Small intestine (tissue), 7 donors: ENCODE measurements at regions not wholly inside any gene's neighbourhood (a gene's known extent, or its start where the extent isn't known, plus 50 kb on each side); places are given as distances from the start of the nearest gene placed in this dataset.

Experiments
- DNase-seq, 2 donors: peaks; one replicate each; pipeline versions ENCODE4 v3.0.0 to v3.0.0-alpha.2; 2013
- FAIRE-seq: peaks from 2 replicates; lab custom pipeline; 2012; peaks lifted over from hg19 to GRCh38; lab: Jason Lieb, UNC
- H3K27ac ChIP-seq, 3 donors: one replicate each; pipeline ENCODE4 v1.5.1; 2013; ENCODE audit warnings: low read length in 2 of 3, mild to moderate bottlenecking in 2 of 3, control low read depth in 1 of 3, inconsistent platforms in 1 of 3, low read depth in 1 of 3, moderate library complexity in 1 of 3
- H3K27me3 ChIP-seq, 3 donors: one replicate each; pipeline ENCODE4 v1.6.1; 2013; ENCODE audit warnings: low read length in 3 of 3, inconsistent platforms in 1 of 3; ENCODE audit not compliant: control insufficient read depth in 3 of 3, insufficient read depth in 3 of 3
- H3K36me3 ChIP-seq, 3 donors: one replicate each; pipeline ENCODE4 v1.6.1; 2013; ENCODE audit warnings: low read length in 3 of 3, inconsistent platforms in 1 of 3, low read depth in 1 of 3, mild to moderate bottlenecking in 1 of 3, moderate library complexity in 1 of 3; ENCODE audit not compliant: control insufficient read depth in 3 of 3, insufficient read depth in 2 of 3
- H3K4me1 ChIP-seq, 3 donors: one replicate each; pipeline ENCODE4 v1.6.1; 2013; ENCODE audit warnings: low read length in 2 of 3, inconsistent platforms in 1 of 3, low read depth in 1 of 3, mild to moderate bottlenecking in 1 of 3, moderate library complexity in 1 of 3; ENCODE audit not compliant: control insufficient read depth in 3 of 3, insufficient read depth in 2 of 3
- H3K4me3 ChIP-seq, 3 donors: one replicate each; pipeline ENCODE4 v1.5.1; 2013; ENCODE audit warnings: low read length in 3 of 3, control low read depth in 1 of 3, inconsistent platforms in 1 of 3, low read depth in 1 of 3, mild to moderate bottlenecking in 1 of 3, moderate library complexity in 1 of 3
- H3K9me3 ChIP-seq, 2 donors: one replicate each; pipeline ENCODE4 v1.6.1; 2013; ENCODE audit warnings: low read depth in 1 of 2, low read length in 1 of 2; ENCODE audit not compliant: control insufficient read depth in 2 of 2, insufficient read depth in 1 of 2
- WGBS, 3 donors: extraction: QIAGEN DNeasy Blood & Tissue Kit; methylation state at CpG; one replicate each; pipeline ENCODE4 v1.1.7; 2013; 5-methylcytosine and 5-hydroxymethylcytosine counted together
- donor health status: healthy with polysubstance abuse.
- donor health status: control.
- donor health status: control.
- donor health status: Bipolar disorder and iron deficiency.
- donor health status: healthy.

GRCh38 chr6:140372064-140372463, 997.6 kb upstream of the CITED2 start:
- Histone ChIP-seq H3K4me3 (no peak overlapping the region), H3K9me3 (no peaks in the 10 kb centered on the region), H3K27me3 (no peaks in the 10 kb centered on the region), H3K4me1 (no peaks in the 10 kb centered on the region), H3K36me3 (no peaks in the 10 kb centered on the region), H3K27ac (no peak overlapping the region)
- WGBS, 3 donors = 79 to 86% (median 80%) methylated on average over 4 of the region's 4 CpGs
- DNase-seq = no peak
- FAIRE-seq = no peak

DNA sequence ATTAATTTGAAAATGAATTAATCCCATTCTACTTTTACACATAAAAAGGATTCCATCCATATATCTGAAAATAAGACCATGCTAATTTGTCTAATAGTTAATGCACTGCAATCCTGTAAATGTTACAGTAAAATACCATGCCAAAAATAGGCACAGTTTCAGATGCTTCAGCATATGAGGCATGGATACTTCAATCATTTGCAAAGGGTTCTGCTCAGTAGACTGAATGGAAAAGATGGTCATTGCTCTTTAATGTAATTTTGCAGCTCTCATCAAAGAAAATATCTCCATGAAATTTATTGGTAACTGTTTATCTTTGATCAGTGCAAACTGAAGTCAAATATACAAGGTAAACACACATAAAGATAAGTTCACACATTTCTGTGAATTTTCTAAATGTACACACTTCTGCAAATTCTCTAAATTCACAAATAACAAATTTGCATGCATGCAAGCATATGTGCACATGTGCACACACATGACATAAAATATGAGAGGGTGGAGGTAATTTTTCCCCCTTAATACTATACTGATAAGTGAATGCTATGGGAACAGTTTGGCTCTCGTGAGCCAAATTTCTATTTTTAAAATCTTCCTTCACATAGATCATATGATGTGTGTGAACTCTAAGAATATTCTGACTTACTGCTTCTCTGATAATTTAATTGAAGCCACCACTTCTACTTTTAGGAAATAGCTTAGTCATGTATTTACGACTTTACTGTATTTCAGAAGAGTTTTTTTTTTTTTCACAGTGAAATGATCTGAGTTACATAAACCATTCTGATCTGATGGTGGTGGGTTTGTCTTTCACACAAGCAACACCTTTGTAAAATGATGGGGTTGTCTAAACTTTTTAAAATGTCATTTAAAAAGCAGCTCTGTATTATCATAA, 996.8 kb upstream of the CITED2 start:
- WGBS, 3 donors = 44 to 55% (median 52%) methylated on average over 2 of the region's 2 CpGs
- H3K27ac ChIP-seq = no peak overlapping the region
- no peaks in the 10 kb centered on the region for H3K9me3 ChIP-seq
- DNase-seq = no peak
- H3K4me1 ChIP-seq = no peaks in the 10 kb centered on the region
- H3K27me3 ChIP-seq = no peaks in the 10 kb centered on the region
- FAIRE-seq = peak; percentile 44
- H3K36me3 ChIP-seq = no peaks in the 10 kb centered on the region
- no peak overlapping the region for H3K4me3 ChIP-seq

DNA sequence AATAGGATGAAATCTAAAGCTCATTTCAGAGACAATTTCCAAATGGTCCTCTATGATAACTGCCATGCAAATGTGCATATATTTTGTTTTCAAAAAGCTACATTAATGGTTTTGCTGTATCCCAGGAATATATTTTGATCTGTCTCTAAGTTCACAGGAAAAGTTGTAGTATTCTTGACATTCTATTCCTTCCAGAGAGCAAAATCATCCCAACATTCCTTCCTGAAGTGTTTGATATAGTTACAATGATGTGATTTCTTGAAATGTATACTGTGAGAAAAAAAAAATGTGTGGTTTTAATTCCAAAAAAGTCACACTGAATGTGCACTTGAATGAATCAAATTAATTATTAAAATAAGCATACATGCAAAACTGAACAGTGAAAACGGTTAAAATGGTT, 996.0 kb upstream of the CITED2 start:
- no peak for FAIRE-seq

GRCh38 chr6:140366991-140367390, 992.5 kb upstream of the CITED2 start:
- no peak overlapping the region for H3K4me3 ChIP-seq
- H3K4me1 ChIP-seq = no peaks in the 10 kb centered on the region
- no peaks in the 10 kb centered on the region for H3K27me3 ChIP-seq
- no peak for DNase-seq
- no peak overlapping the region for H3K27ac ChIP-seq
- H3K36me3 ChIP-seq = no peaks in the 10 kb centered on the region
- no peak for FAIRE-seq
- peaks cover 2 to 20% of the 10 kb centered on the region in 2 donors for H3K9me3 ChIP-seq

More for the DNA sequence above, 996.0 kb upstream of the CITED2 start:
- Histone ChIP-seq H3K4me1 (no peaks in the 10 kb centered on the region), H3K9me3 (no peaks in the 10 kb centered on the region), H3K27ac (no peak overlapping the region), H3K27me3 (no peaks in the 10 kb centered on the region), H3K36me3 (no peaks in the 10 kb centered on the region), H3K4me3 (no peak overlapping the region)
- 76 to 84% (median 79%) methylated on average over 1 of the region's 1 CpG for WGBS, 3 donors
- no peak for DNase-seq

GRCh38 chr6:140364916-140365315, 990.5 kb upstream of the CITED2 start:
- Histone ChIP-seq H3K9me3 (peaks cover 2 to 20% of the 10 kb centered on the region in 2 donors), H3K27ac (no peak overlapping the region), H3K36me3 (no peaks in the 10 kb centered on the region), H3K27me3 (no peaks in the 10 kb centered on the region), H3K4me1 (no peaks in the 10 kb centered on the region), H3K4me3 (no peak overlapping the region)
- DNase-seq (no peak), FAIRE-seq (no peak)

DNA sequence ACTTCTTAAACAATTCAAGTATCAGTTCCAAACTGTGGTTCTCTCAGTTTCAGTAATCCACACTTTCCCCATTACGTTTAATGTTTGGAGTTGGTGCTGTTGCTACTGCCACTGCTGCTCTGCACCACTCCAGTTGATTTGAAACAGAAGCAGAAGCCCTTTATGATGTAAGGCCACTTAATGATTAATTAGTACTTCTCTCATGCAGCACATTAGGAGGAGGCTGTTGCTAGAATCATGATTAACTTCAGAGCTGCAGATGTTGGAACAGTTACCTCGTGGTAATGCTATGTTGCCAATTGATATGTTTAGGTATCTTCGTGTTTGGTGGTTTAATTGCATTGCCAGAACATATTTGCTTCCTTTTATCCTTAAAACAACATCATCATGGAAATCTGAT, 986.2 kb upstream of the CITED2 start:
- no peaks in the 10 kb centered on the region for H3K36me3 ChIP-seq
- WGBS, 3 donors = 38 to 46% (median 38%) methylated on average over 3 of the region's 3 CpGs
- no peaks in the 10 kb centered on the region for H3K4me1 ChIP-seq

DNA sequence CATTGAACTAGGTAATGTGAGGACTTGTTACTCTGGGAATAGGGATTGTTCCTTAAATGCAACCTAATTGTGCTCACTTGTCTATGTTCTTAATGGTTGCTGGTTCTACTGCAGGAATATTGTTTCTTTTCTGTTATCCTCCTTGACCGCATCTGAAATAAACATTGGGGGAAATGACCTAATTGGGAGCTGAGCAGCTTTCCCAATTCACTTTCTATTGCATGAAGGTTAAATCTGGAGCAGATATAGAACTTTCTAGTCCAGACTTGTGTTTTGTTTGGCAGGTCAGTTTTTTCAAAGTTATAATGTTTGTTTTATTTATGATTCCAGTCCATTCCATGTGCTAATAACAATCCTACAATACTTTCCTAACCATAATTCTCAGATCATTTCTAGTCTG, 981.0 kb upstream of the CITED2 start:
- no peak overlapping the region for H3K4me3 ChIP-seq
- no peak for DNase-seq
- H3K27ac ChIP-seq = no peak overlapping the region
- H3K36me3 ChIP-seq = no peaks in the 10 kb centered on the region
- no peaks in the 10 kb centered on the region for H3K9me3 ChIP-seq
- no peak for FAIRE-seq
- H3K4me1 ChIP-seq = no peaks in the 10 kb centered on the region
- WGBS, 3 donors = 41 to 86% (median 85%) methylated on average over 1 of the region's 1 CpG
- no peaks in the 10 kb centered on the region for H3K27me3 ChIP-seq

More for the DNA sequence above, 986.2 kb upstream of the CITED2 start:
- Histone ChIP-seq H3K4me3 (no peak overlapping the region), H3K27ac (no peak overlapping the region), H3K27me3 (no peaks in the 10 kb centered on the region), H3K9me3 (peaks cover 2 to 20% of the 10 kb centered on the region in 2 donors)
- FAIRE-seq = no peak
- DNase-seq = no peak

GRCh38 chr6:140354296-140354695, 979.8 kb upstream of the CITED2 start:
- no peak for FAIRE-seq
- no peaks in the 10 kb centered on the region for H3K36me3 ChIP-seq
- H3K9me3 ChIP-seq = no peaks in the 10 kb centered on the region
- no peak for DNase-seq
- no peaks in the 10 kb centered on the region for H3K27me3 ChIP-seq
- H3K4me1 ChIP-seq = no peaks in the 10 kb centered on the region
- H3K4me3 ChIP-seq = no peak overlapping the region
- no peak overlapping the region for H3K27ac ChIP-seq
- WGBS, 3 donors = 13 to 75% (median 33%) methylated on average over 1 of the region's 1 CpG

- no peak overlapping the region for H3K4me3 ChIP-seq
- DNase-seq = no peak
- H3K9me3 ChIP-seq = no peaks in the 10 kb centered on the region
- no peaks in the 10 kb centered on the region for H3K27me3 ChIP-seq
- no peak overlapping the region for H3K27ac ChIP-seq
- no peak for FAIRE-seq
- no peaks in the 10 kb centered on the region for H3K36me3 ChIP-seq
- H3K4me1 ChIP-seq = no peaks in the 10 kb centered on the region
- WGBS, 3 donors = 60 to 90% (median 67%) methylated on average over 1 of the region's 1 CpG
Observed at GRCh38 chr6:140353536-140353935, 979.1 kb upstream of the CITED2 start.
